GM23338 (cell line): ENCODE measurements at regions not wholly inside any gene's neighbourhood (a gene's known extent, or its start where the extent isn't known, plus 50 kb on each side); places are given as distances from the start of the nearest gene placed in this dataset.

Source experiments
- ATAC-seq: fragments of 200-7000 bp; cut with Tn5 transposase; 3 replicates; pipeline ENCODE4 v1.9.1; 2020
- DNase-seq: peaks from one replicate; pipeline ENCODE4 v3.0.0-alpha.2; 2015; ENCODE audit warnings: low spot score
- H2AFZ ChIP-seq: fragments of 200-600 bp; sonication (generic); 2 replicates; pipeline ENCODE4 v1.8.0; 2016; ENCODE audit warnings: antibody characterized with exemption, mild to moderate bottlenecking, moderate library complexity
- H3F3A ChIP-seq: fragments of 200-600 bp; sonication (generic); replicated peaks from 2 replicates; pipeline ENCODE4 v1.8.0; 2017; ENCODE audit warnings: antibody characterized with exemption, mixed run types, low read depth
- H3K27ac ChIP-seq: fragments of 200-600 bp; sonication (generic); 2 replicates; pipeline ENCODE4 v1.6.1; 2016; ENCODE audit warnings: low read depth
- H3K27me3 ChIP-seq: fragments of 200-600 bp; sonication (generic); 2 replicates; pipeline ENCODE4 v1.8.0; 2016; ENCODE audit warnings: mild to moderate bottlenecking, mixed run types, moderate library complexity; ENCODE audit not compliant: insufficient read depth
- H3K36me3 ChIP-seq: fragments of 200-600 bp; sonication (generic); 2 replicates; pipeline ENCODE4 v1.8.0; 2016; ENCODE audit warnings: mild to moderate bottlenecking; ENCODE audit not compliant: insufficient read depth
- H3K4me1 ChIP-seq: fragments of 200-600 bp; sonication (generic); 2 replicates; pipeline ENCODE4 v1.8.0; 2016; ENCODE audit warnings: mild to moderate bottlenecking, moderate library complexity; ENCODE audit not compliant: insufficient read depth
- H3K4me2 ChIP-seq: fragments of 200-600 bp; sonication (generic); 2 replicates; pipeline ENCODE4 v1.7.1; 2017; ENCODE audit warnings: mixed run types
- H3K4me3 ChIP-seq: fragments of 200-600 bp; sonication (generic); 2 replicates; pipeline ENCODE4 v1.6.1; 2016; ENCODE audit warnings: mixed run types
- H3K79me2 ChIP-seq: fragments of 200-600 bp; sonication (generic); replicated peaks from 2 replicates; pipeline ENCODE4 v1.8.0; 2017; ENCODE audit warnings: mild to moderate bottlenecking; ENCODE audit not compliant: insufficient read depth
- H3K9me2 ChIP-seq: fragments of 200-600 bp; sonication (generic); 2 replicates; pipeline ENCODE4 v1.8.0; 2017; ENCODE audit not compliant: insufficient read depth
- H4K20me1 ChIP-seq: fragments of 200-600 bp; sonication (generic); replicated peaks from 2 replicates; pipeline ENCODE4 v1.8.0; 2017; ENCODE audit warnings: mild to moderate bottlenecking; ENCODE audit not compliant: insufficient read depth
- H3K27ac Mint-ChIP-seq: 2 replicates; pipeline ENCODE4 v1.8.0; 2020; ENCODE audit warnings: inconsistent platforms, mild to moderate bottlenecking, moderate library complexity, mixed read lengths
- H3K27me3 Mint-ChIP-seq: 3 replicates; pipeline ENCODE4 v1.8.0; 2022; ENCODE audit warnings: low read depth, mild to moderate bottlenecking, moderate library complexity, mixed read lengths, inconsistent platforms; ENCODE audit not compliant: insufficient read depth, poor library complexity
- H3K36me3 Mint-ChIP-seq: 3 replicates; pipeline ENCODE4 v1.8.0; 2021; ENCODE audit warnings: low read depth, mild to moderate bottlenecking, inconsistent platforms, moderate library complexity, mixed read lengths
- H3K4me1 Mint-ChIP-seq: 3 replicates; pipeline ENCODE4 v1.8.0; 2020; ENCODE audit warnings: mild to moderate bottlenecking, inconsistent platforms, mixed read lengths
- H3K4me3 Mint-ChIP-seq: 3 replicates; pipeline ENCODE4 v1.8.0; 2021; ENCODE audit warnings: moderate library complexity, mild to moderate bottlenecking, inconsistent platforms, mixed read lengths
- H3K9me3 Mint-ChIP-seq: 3 replicates; pipeline ENCODE4 v1.8.0; 2020; ENCODE audit warnings: moderate library complexity, mild to moderate bottlenecking, inconsistent platforms, mixed read lengths
- CTCF ChIP-seq, 2 experiments: fragments of 200-600 bp in 1 of 2; sonication (generic) in 1 of 2; conservative IDR thresholded peaks; 2 replicates each; pipeline versions ENCODE4 v1.5.1 to v1.6.1; 2016 to 2017; ENCODE audit warnings: antibody characterized with exemption in 2 of 2, low read depth in 2 of 2, mild to moderate bottlenecking in 2 of 2, moderate library complexity in 1 of 2
- EZH2 ChIP-seq: fragments of 200-600 bp; sonication (generic); IDR thresholded peaks from one replicate; pipeline ENCODE4 v1.8.0; 2017; ENCODE audit warnings: antibody characterized with exemption, mild to moderate bottlenecking, low read depth; ENCODE audit not compliant: unreplicated experiment
- JUNB ChIP-seq: IDR thresholded peaks from one replicate; pipeline ENCODE4 v1.6.1; 2016; ENCODE audit warnings: antibody characterized with exemption; ENCODE audit not compliant: unreplicated experiment
- NANOG ChIP-seq: IDR thresholded peaks from 2 replicates; pipeline ENCODE4 v1.6.1; 2016; ENCODE audit warnings: antibody characterized with exemption, borderline replicate concordance
- POLR2AphosphoS5 ChIP-seq: IDR thresholded peaks from 2 replicates; pipeline ENCODE4 v1.6.1; 2016; ENCODE audit warnings: antibody characterized with exemption, low read depth
- STAT1 ChIP-seq: IDR thresholded peaks from one replicate; pipeline ENCODE4 v1.6.1; 2016; ENCODE audit warnings: antibody characterized with exemption; ENCODE audit not compliant: unreplicated experiment
- ZNF114 ChIP-seq: fragments of 250-450 bp; sonication (Bioruptor Pico); IDR thresholded peaks from 2 replicates; pipeline ENCODE4 v1.5.0; 2020; ENCODE audit warnings: mild to moderate bottlenecking, moderate library complexity

- TF ChIP-seq ZNF114 (CRISPR knock-in tag) (no peak), CTCF (conservative IDR thresholded peaks at IDR 0.05; ENCODE audit: low read depth in 2 of 2) (peak; percentile 26 to 59; a peak in 3 of 4 replicates)
- H3K36me3 ChIP-seq, result 0 out of 2 replicates have a peak, but pooled peaks cover 5% of the 10 kb centered on the region
- no peak overlapping the region for H3K27ac ChIP-seq
- no peak overlapping the region for H3K4me2 ChIP-seq
- peaks cover 25% of the 10 kb centered on the region for H3K9me3 Mint-ChIP-seq
- H3K27me3 ChIP-seq, result no peaks in the 10 kb centered on the region
- H4K20me1 ChIP-seq, result no peaks in the 10 kb centered on the region
- peaks cover 34% of the 10 kb centered on the region for H3K4me1 Mint-ChIP-seq
- ATAC-seq (no peak), DNase-seq (no peak)
- H3K4me3 ChIP-seq, result no peak overlapping the region
- H3K4me3 Mint-ChIP-seq, result no peak overlapping the region
- peaks cover 13% of the 10 kb centered on the region for H3K4me1 ChIP-seq
- peaks cover 36% of the 10 kb centered on the region for H3K36me3 Mint-ChIP-seq
- peaks cover 13% of the 10 kb centered on the region; the same call in 1 of the 2 replicates for H3K9me2 ChIP-seq
- H3K27me3 Mint-ChIP-seq, result peaks cover 27% of the 10 kb centered on the region
- H2AFZ ChIP-seq, result no peak overlapping the region
- no peaks in the 10 kb centered on the region for H3K79me2 ChIP-seq
- H3F3A ChIP-seq, result peaks cover 4% of the 10 kb centered on the region; the same call in 1 of the 2 replicates
- no peak overlapping the region for H3K27ac Mint-ChIP-seq
These were observed 932.9 kb downstream of the QKI start for GRCh38 chr6:164347455-164347854.

GRCh38 chr6:164346631-164347030 lies 932.1 kb downstream of the QKI start:
- Histone ChIP-seq H3K36me3 (0 out of 2 replicates have a peak, but pooled peaks cover 5% of the 10 kb centered on the region), H3K27me3 (no peaks in the 10 kb centered on the region), H4K20me1 (no peaks in the 10 kb centered on the region), H3K4me3 (no peak overlapping the region), H3K4me2 (0 out of 2 replicates have a peak overlapping the region, but pooled peaks have one; percentile 9), H3K4me1 (peaks cover 13% of the 10 kb centered on the region), H3K9me2 (peaks cover 13% of the 10 kb centered on the region; the same call in 1 of the 2 replicates), H2AFZ (no peak overlapping the region), H3K27ac (no peak overlapping the region), H3K79me2 (no peaks in the 10 kb centered on the region), H3F3A (peaks cover 4% of the 10 kb centered on the region; the same call in 1 of the 2 replicates)
- peaks cover 30% of the 10 kb centered on the region for H3K27me3 Mint-ChIP-seq
- ATAC-seq, result no peak
- peaks cover 34% of the 10 kb centered on the region for H3K4me1 Mint-ChIP-seq
- TF ChIP-seq NANOG (no peak), CTCF (conservative IDR thresholded peaks at IDR 0.05; ENCODE audit: low read depth in 2 of 2) (peak in 1 of 2 experiments; percentile 45; a peak in 2 of 4 replicates)
- no peak overlapping the region for H3K4me3 Mint-ChIP-seq
- peaks cover 25% of the 10 kb centered on the region for H3K9me3 Mint-ChIP-seq
- H3K27ac Mint-ChIP-seq, result no peak overlapping the region
- no peak for DNase-seq
- peaks cover 36% of the 10 kb centered on the region for H3K36me3 Mint-ChIP-seq

- peaks cover 13% of the 10 kb centered on the region; the same call in 1 of the 2 replicates for H3K9me2 ChIP-seq
- peak overlapping the region; percentile 92 for H3K27ac ChIP-seq
- peaks cover 4% of the 10 kb centered on the region; the same call in 1 of the 2 replicates for H3F3A ChIP-seq
- H2AFZ ChIP-seq, result no peak overlapping the region
- no peaks in the 10 kb centered on the region for H3K27me3 ChIP-seq
- H3K36me3 Mint-ChIP-seq, result peaks cover 36% of the 10 kb centered on the region
- H3K4me3 ChIP-seq, result no peak overlapping the region
- H3K27me3 Mint-ChIP-seq, result peaks cover 30% of the 10 kb centered on the region
- H3K27ac Mint-ChIP-seq, result peak overlapping the region; percentile 18; the same call in 1 of the 2 replicates
- peaks cover 25% of the 10 kb centered on the region for H3K9me3 Mint-ChIP-seq
- H3K79me2 ChIP-seq, result no peaks in the 10 kb centered on the region
- H3K36me3 ChIP-seq, result 0 out of 2 replicates have a peak, but pooled peaks cover 5% of the 10 kb centered on the region
- H3K4me2 ChIP-seq, result peak overlapping the region; percentile 9
- no peaks in the 10 kb centered on the region for H4K20me1 ChIP-seq
- ATAC-seq (peak; percentile 23), DNase-seq (peak; percentile 43)
- H3K4me1 ChIP-seq, result peaks cover 13% of the 10 kb centered on the region
- no peak overlapping the region for H3K4me3 Mint-ChIP-seq
- H3K4me1 Mint-ChIP-seq, result peaks cover 34% of the 10 kb centered on the region
- TF ChIP-seq CTCF (conservative IDR thresholded peaks at IDR 0.05; ENCODE audit: low read depth in 2 of 2), result no peak
- TF ChIP-seq POLR2AphosphoS5, result no peak
- no peak for TF ChIP-seq JUNB
- TF ChIP-seq ZNF114 (CRISPR knock-in tag), result no peak
- TF ChIP-seq EZH2, result no peak
- no peak for TF ChIP-seq STAT1
These were observed 931.4 kb downstream of the QKI start for GRCh38 chr6:164345806-164346496.
